Neuronal stem cell (in vitro differentiated cells): ENCODE measurements at regions not wholly inside any gene's neighbourhood (a gene's known extent, or its start where the extent isn't known, plus 50 kb on each side); places are given as distances from the start of the nearest gene placed in this dataset.

Experiments
- DNase-seq: peaks from one replicate; pipeline ENCODE4 v3.0.0-alpha.2; 2013; ENCODE audit warnings: low spot score
- H2AFZ ChIP-seq: one replicate; pipeline ENCODE4 v1.6.1; 2013; ENCODE audit warnings: mild to moderate bottlenecking, low read length, inconsistent platforms
- H2AK5ac ChIP-seq: 2 replicates; pipeline ENCODE4 v1.6.1; 2013; ENCODE audit warnings: low read depth, mild to moderate bottlenecking, inconsistent platforms, low read length, moderate library complexity, mixed read lengths
- H2BK120ac ChIP-seq: 2 replicates; pipeline ENCODE4 v1.6.1; 2013; ENCODE audit warnings: low read depth, mild to moderate bottlenecking, inconsistent platforms, low read length, moderate library complexity, mixed read lengths
- H2BK12ac ChIP-seq: one replicate; pipeline ENCODE4 v1.6.1; 2013; ENCODE audit warnings: low read length, inconsistent platforms
- H2BK15ac ChIP-seq: 2 replicates; pipeline ENCODE4 v1.6.1; 2013; ENCODE audit warnings: mild to moderate bottlenecking, low read length, inconsistent platforms, mixed read lengths
- H2BK5ac ChIP-seq: one replicate; pipeline ENCODE4 v1.6.1; 2013; ENCODE audit warnings: inconsistent platforms, mild to moderate bottlenecking, low read length, moderate library complexity
- H3K14ac ChIP-seq: one replicate; pipeline ENCODE4 v1.6.1; 2013; ENCODE audit warnings: low read length, inconsistent platforms
- H3K18ac ChIP-seq: 2 replicates; pipeline ENCODE4 v1.6.1; 2013; ENCODE audit warnings: low read length, inconsistent platforms
- H3K23ac ChIP-seq: 2 replicates; pipeline ENCODE4 v1.6.1; 2013; ENCODE audit warnings: low read depth, mild to moderate bottlenecking, mixed read lengths, low read length, inconsistent platforms; ENCODE audit not compliant: poor library complexity
- H3K27ac ChIP-seq: replicated peaks from 3 replicates; pipeline ENCODE4 v1.5.1; 2013; ENCODE audit warnings: low read length, inconsistent platforms
- H3K27me3 ChIP-seq, 3 experiments: 2 replicates each; pipeline ENCODE4 v1.6.1; 2013; ENCODE audit warnings: low read length in 3 of 3, mild to moderate bottlenecking in 2 of 3, inconsistent platforms in 1 of 3, low read depth in 1 of 3, mixed read lengths in 1 of 3, moderate library complexity in 1 of 3; ENCODE audit not compliant: control insufficient read depth in 3 of 3, insufficient read depth in 3 of 3
- H3K36me3 ChIP-seq, 2 donors: replicated peaks in 1 of 2; 2 replicates each; pipeline ENCODE4 v1.6.1; 2013; ENCODE audit warnings: low read length in 2 of 2; ENCODE audit not compliant: control insufficient read depth in 2 of 2, insufficient read depth in 2 of 2
- H3K4ac ChIP-seq: 2 replicates; pipeline ENCODE4 v1.6.1; 2013; ENCODE audit warnings: inconsistent platforms, mild to moderate bottlenecking, low read length, moderate library complexity
- H3K4me1 ChIP-seq, 2 donors: 1 replicate in 1 of 2; 2 replicates in 1 of 2; pipeline ENCODE4 v1.6.1; 2013; ENCODE audit warnings: low read length in 2 of 2, low read depth in 1 of 2; ENCODE audit not compliant: control insufficient read depth in 2 of 2, insufficient read depth in 1 of 2
- H3K4me2 ChIP-seq: one replicate; pipeline ENCODE4 v1.6.1; 2013; ENCODE audit warnings: mild to moderate bottlenecking, low read length, inconsistent platforms; ENCODE audit not compliant: insufficient read depth, poor library complexity, severe bottlenecking
- H3K4me3 ChIP-seq, 2 donors: 2 replicates each; pipeline ENCODE4 v1.5.1; 2013; ENCODE audit warnings: low read length in 2 of 2, mild to moderate bottlenecking in 2 of 2, inconsistent platforms in 1 of 2, moderate library complexity in 1 of 2
- H3K79me1 ChIP-seq: one replicate; pipeline ENCODE4 v1.6.1; 2013; ENCODE audit warnings: low read depth, mild to moderate bottlenecking, inconsistent platforms, low read length, moderate library complexity
- H3K9ac ChIP-seq: one replicate; pipeline ENCODE4 v1.6.1; 2013; ENCODE audit warnings: mild to moderate bottlenecking, low read depth, low read length, inconsistent platforms; ENCODE audit not compliant: poor library complexity
- H3K9me3 ChIP-seq, 2 donors: replicated peaks in 1 of 2; 2 replicates each; pipeline versions ENCODE3 to v1.6.1; 2013; ENCODE audit warnings: low read length in 2 of 2, mild to moderate bottlenecking in 2 of 2, inconsistent platforms in 1 of 2, low read depth in 1 of 2, mixed read lengths in 1 of 2, moderate library complexity in 1 of 2; ENCODE audit not compliant: control insufficient read depth in 2 of 2, insufficient read depth in 1 of 2
- H4K8ac ChIP-seq: one replicate; pipeline ENCODE4 v1.6.1; 2013; ENCODE audit warnings: low read depth, mild to moderate bottlenecking, inconsistent platforms, low read length, moderate library complexity
- H4K91ac ChIP-seq: one replicate; pipeline ENCODE4 v1.6.1; 2013; ENCODE audit warnings: low read length, low read depth, mild to moderate bottlenecking, inconsistent platforms; ENCODE audit not compliant: poor library complexity
- WGBS, 2 donors: extraction: QIAGEN DNeasy Blood & Tissue Kit; methylation state at CpG; one replicate each; pipeline ENCODE4 v1.1.7; 2013; ENCODE audit warnings: missing lambda C conversion rate in 2 of 2, mixed read lengths in 1 of 2; ENCODE audit not compliant: insufficient read length in 2 of 2, insufficient replicate concordance in 1 of 2; ENCODE audit errors: extremely low coverage in 2 of 2; 5-methylcytosine and 5-hydroxymethylcytosine counted together

- Histone ChIP-seq H2AFZ (no peak overlapping the region), H2BK12ac (no peak overlapping the region), H2BK5ac (no peak overlapping the region), H3K9me3 (no peaks in the 10 kb centered on the region), H3K27me3 (no peaks in the 10 kb centered on the region), H3K4me3 (no peak overlapping the region), H3K4me2 (no peak overlapping the region), H2AK5ac (no peak overlapping the region), H3K4me1 (peaks cover 3 to 19% of the 10 kb centered on the region in 2 donors), H3K9ac (no peak overlapping the region), H2BK120ac (no peak overlapping the region), H4K91ac (no peak overlapping the region), H3K14ac (no peak overlapping the region), H3K27ac (no peak overlapping the region), H3K18ac (no peak overlapping the region), H3K4ac (no peak overlapping the region), H4K8ac (no peak overlapping the region), H2BK15ac (no peak overlapping the region), H3K79me1 (no peaks in the 10 kb centered on the region), H3K23ac (no peak overlapping the region), H3K36me3 (no peaks in the 10 kb centered on the region)
- no peak for DNase-seq
- WGBS, 2 donors: no CpG with 5 or more reads among the region's 1 CpG
Observed at GRCh38 chr2:58907644-58908043, 666.5 kb upstream of the FANCL start.

GRCh38 chr2:58906081-58906645 lies 665.0 kb upstream of the FANCL start:
- no peak overlapping the region for H3K4me3 ChIP-seq
- no peaks in the 10 kb centered on the region for H3K27me3 ChIP-seq
- no peak overlapping the region for H3K14ac ChIP-seq
- H3K4me2 ChIP-seq: no peak overlapping the region
- no peak overlapping the region for H3K23ac ChIP-seq
- no peaks in the 10 kb centered on the region for H3K79me1 ChIP-seq
- H2BK15ac ChIP-seq: no peak overlapping the region
- H2AFZ ChIP-seq: no peak overlapping the region
- no peaks in the 10 kb centered on the region for H3K36me3 ChIP-seq
- no peak overlapping the region for H3K27ac ChIP-seq
- DNase-seq: no peak
- H2BK12ac ChIP-seq: no peak overlapping the region
- no peaks in the 10 kb centered on the region for H3K9me3 ChIP-seq
- no peak overlapping the region for H4K91ac ChIP-seq
- peaks cover 3 to 4% of the 10 kb centered on the region in 2 donors for H3K4me1 ChIP-seq
- no peak overlapping the region for H2BK5ac ChIP-seq
- no CpG with 5 or more reads among the region's 7 CpGs for WGBS, 2 donors
- no peak overlapping the region for H4K8ac ChIP-seq
- no peak overlapping the region for H3K4ac ChIP-seq
- no peak overlapping the region for H3K18ac ChIP-seq
- no peak overlapping the region for H2AK5ac ChIP-seq
- H3K9ac ChIP-seq: no peak overlapping the region
- no peak overlapping the region for H2BK120ac ChIP-seq

- no peak overlapping the region for H3K4ac ChIP-seq
- H3K14ac ChIP-seq: no peak overlapping the region
- H3K4me1 ChIP-seq: peaks cover 0 to 2% of the 10 kb centered on the region in 2 donors
- no peak overlapping the region for H2AFZ ChIP-seq
- no peak overlapping the region for H2BK120ac ChIP-seq
- H4K8ac ChIP-seq: no peak overlapping the region
- H3K27ac ChIP-seq: no peak overlapping the region
- H2BK5ac ChIP-seq: no peak overlapping the region
- H2BK15ac ChIP-seq: no peak overlapping the region
- no peaks in the 10 kb centered on the region for H3K27me3 ChIP-seq
- H3K9ac ChIP-seq: no peak overlapping the region
- WGBS, 2 donors: no CpG with 5 or more reads among the region's 1 CpG
- H3K79me1 ChIP-seq: no peaks in the 10 kb centered on the region
- no peak overlapping the region for H3K4me3 ChIP-seq
- no peak overlapping the region for H2BK12ac ChIP-seq
- H4K91ac ChIP-seq: no peak overlapping the region
- no peak overlapping the region for H2AK5ac ChIP-seq
- DNase-seq: no peak
- no peak overlapping the region for H3K4me2 ChIP-seq
- H3K9me3 ChIP-seq: no peaks in the 10 kb centered on the region
- H3K23ac ChIP-seq: no peak overlapping the region
- no peak overlapping the region for H3K18ac ChIP-seq
- no peaks in the 10 kb centered on the region for H3K36me3 ChIP-seq
Observed at GRCh38 chr2:58904095-58904494, 663.0 kb upstream of the FANCL start.

- Histone ChIP-seq H4K8ac (no peak overlapping the region), H3K18ac (no peak overlapping the region), H2BK5ac (no peak overlapping the region), H3K36me3 (no peaks in the 10 kb centered on the region), H3K27me3 (no peaks in the 10 kb centered on the region), H3K4ac (no peak overlapping the region), H2BK12ac (no peak overlapping the region), H3K9ac (no peak overlapping the region), H3K4me1 (peaks cover 0 to 2% of the 10 kb centered on the region in 2 donors), H3K4me3 (no peak overlapping the region), H2AFZ (no peak overlapping the region), H3K79me1 (no peaks in the 10 kb centered on the region), H4K91ac (no peak overlapping the region), H2BK120ac (no peak overlapping the region), H2AK5ac (no peak overlapping the region), H3K4me2 (no peak overlapping the region), H3K27ac (no peak overlapping the region), H3K23ac (no peak overlapping the region), H2BK15ac (no peak overlapping the region), H3K9me3 (no peaks in the 10 kb centered on the region), H3K14ac (no peak overlapping the region)
- no CpG with 5 or more reads among the region's 2 CpGs for WGBS, 2 donors
- DNase-seq: no peak
Observed at GRCh38 chr2:58903427-58903826, 662.3 kb upstream of the FANCL start.
